ENCODE measurements at regions not wholly inside any gene's neighbourhood (a gene's known extent, or its start where the extent isn't known, plus 50 kb on each side); places are given as distances from the start of the nearest gene placed in this dataset.
A peak's percentile ranks its signal among the peaks of the same experiment; 100 is the strongest.

DNA sequence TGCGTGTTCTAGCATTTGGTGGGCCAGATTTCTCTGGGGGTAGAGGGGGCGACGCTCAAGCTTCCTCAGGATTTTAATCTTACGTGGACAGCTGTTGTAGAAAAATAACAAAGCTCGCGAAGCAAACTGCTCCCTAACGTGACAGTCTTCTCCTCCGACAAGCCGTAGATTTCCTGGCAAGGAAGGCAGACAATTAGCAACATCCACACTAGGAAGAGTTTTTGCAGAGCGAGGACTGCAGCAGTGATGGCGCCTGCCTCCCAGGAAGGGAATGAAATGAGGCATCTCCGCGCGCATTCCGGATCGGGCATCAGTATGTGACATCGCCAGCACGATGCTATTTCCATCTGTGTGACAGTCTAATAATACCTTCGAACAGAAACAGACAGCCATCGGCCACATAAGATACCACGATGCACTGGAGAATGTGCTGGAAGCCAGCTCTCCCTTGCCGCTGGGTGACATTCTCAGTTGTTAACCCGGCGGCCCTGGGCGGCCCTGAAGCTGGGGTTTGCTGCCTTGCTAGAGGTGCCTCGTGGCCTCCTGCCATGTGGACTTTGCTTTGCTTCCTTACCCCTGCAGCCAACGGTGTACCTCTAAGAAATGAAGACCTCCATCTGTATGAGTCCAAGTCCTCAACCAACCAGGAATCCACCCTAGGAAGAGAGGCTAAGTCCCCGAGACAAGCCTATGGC lies 101.8 kb upstream of the AGAP1 start:
- peak in 1 of 58 donors; percentile 9 for DNase-seq

DNA sequence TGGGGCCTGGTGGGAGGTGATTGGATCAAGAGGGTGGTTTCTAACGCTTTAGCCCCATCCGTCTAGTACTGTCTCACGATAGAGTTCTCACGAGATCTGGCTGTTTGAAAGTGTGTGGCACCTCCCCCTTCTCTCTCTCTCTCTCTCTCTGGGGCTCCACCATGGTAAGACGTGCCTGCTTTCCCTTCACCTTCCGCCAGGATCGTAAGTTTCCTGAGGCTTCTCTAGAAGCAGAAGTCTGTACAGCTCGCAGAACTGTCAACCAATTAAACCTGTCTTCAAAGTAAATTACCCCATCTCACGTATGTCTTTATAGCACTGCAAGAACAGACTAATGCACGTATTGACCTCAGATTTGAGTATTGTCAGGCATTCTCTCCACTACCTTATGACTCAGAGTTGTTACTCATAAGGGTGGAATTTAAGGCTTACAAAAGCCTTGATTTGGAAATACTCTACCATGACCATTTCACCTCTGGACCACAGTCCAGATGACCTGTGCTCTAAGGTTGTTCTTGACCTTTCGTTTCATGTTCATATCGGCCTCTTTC lies 99.5 kb upstream of the AGAP1 start:
- DNase-seq: no peak

DNA sequence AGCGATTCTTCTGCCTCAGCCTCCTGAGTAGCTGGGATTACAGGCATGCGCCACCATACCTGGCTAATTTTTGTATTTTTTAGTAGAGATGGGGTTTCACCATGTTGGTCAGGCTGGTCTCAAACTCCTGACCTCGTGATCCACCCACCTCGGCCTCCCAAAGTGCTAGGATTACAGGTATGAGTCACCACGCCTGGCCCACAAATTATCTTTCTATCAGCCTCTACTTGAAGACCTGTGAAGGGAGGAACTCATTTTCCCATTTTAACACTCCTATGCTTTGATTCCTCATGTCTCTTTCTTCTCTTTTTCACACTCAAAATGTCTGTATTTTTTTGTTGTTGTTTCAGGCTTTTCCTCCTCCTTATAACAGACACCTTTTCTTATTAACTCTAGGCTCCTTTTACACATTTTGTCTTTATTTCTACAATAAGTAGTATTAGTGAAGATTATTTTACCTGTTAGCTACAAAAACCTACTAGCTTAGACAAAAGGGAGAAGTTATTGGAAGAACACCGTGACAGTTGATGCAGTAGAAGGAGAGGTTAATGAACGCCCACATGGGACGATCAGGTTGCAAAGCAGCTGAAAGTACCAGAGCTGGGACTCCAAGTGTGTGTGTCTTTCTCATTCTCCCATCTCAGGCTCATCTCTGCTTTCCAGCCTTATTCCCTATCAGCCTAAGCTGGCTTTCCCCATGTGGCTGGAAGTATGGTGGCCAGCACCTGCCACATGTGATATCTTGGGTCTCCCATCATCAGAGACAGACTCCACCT lies 97.6 kb upstream of the AGAP1 start:
- no peak for DNase-seq

DNA sequence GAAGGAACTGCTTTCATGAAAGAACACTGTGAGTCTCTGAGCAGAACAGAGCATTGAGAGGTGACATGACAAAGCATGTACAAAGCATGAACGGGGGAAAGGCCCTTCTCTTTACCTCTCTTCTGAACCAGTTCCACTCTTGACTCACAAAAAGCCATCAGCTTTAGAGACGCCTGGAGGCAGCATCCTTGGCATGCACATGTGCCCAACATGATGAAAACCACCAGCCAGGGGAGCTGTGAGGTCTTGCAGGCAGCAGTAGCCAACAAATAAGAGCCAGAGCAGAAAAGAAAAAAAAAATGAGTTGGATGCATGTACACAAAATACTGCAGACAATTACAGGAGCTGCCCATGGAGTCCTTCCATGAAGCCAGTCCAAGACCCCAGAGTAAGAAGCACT lies 95.5 kb upstream of the AGAP1 start:
- no peak for DNase-seq

DNA sequence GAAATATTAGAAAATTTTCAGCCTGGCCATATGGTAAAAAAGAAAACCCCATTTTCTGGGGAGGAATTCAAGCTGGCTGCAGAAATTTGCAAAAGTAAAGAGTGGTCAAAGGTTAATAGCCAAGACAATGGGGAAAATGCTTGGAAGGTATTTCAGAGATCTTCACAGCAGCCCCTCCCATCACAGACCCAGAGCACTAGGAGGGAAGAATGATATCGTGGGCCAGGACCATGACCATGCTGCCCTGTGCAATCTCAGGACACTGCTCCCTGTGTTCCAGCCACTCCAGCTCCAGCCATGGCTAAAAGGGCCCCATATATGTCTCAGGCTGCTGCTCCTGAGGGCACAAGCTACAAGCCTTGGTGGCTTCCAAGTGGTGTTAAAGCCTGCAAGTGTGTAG lies 93.9 kb upstream of the AGAP1 start:
- DNase-seq: no peak

GRCh38 chr2:235402422-235402821 lies 91.4 kb upstream of the AGAP1 start:
- no peak for DNase-seq

DNA sequence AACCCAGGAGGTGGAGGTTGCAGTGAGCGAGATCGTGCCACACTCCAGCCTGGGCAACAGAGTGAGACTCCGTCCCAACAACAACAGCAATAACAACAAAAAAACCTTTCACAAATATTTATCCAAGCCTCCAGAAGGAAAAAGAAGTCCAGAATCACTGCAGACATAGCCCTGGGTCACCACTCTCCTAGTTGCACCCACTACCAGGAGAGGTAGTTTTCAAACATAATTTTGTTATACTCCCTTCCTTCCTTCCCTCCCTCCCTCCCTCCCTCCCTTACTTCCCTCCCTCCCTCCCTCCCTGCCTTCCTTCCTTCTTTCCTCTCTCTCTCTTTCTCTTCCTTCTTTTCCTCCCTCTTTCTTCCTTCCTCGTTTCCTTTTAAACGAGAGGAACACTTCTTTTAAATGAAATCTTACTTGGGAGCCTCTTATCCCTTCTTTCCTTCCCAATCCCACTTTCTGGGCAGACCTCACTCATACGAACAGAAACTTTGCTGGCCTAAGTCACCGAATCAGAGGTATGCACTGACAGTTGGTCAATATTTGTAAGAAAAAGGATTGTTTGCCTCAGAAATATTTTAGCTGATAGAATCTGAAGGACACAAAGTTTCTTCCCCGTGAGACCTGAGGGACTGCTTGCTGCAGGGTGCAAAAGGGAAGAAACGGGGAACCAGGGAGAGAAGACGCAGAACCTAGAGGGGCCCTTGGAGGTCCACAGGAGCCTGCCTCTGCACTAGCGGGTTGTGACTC lies 88.1 kb upstream of the AGAP1 start:
- DNase-seq: no peak

GRCh38 chr2:235406430-235406829 lies 87.4 kb upstream of the AGAP1 start:
- peak in 3 of 58 donors; percentile 3 to 15 (median 15) for DNase-seq

GRCh38 chr2:235411905-235412485 lies 81.8 kb upstream of the AGAP1 start:
- no peak for DNase-seq

GRCh38 chr2:235413064-235413463 lies 80.8 kb upstream of the AGAP1 start:
- no peak for DNase-seq

- peak in 1 of 58 donors; percentile 27 for DNase-seq
Measured at GRCh38 chr2:235414422-235414821, 79.4 kb upstream of the AGAP1 start.

- no peak for DNase-seq
Measured at GRCh38 chr2:235416858-235417499, 76.9 kb upstream of the AGAP1 start.

DNA sequence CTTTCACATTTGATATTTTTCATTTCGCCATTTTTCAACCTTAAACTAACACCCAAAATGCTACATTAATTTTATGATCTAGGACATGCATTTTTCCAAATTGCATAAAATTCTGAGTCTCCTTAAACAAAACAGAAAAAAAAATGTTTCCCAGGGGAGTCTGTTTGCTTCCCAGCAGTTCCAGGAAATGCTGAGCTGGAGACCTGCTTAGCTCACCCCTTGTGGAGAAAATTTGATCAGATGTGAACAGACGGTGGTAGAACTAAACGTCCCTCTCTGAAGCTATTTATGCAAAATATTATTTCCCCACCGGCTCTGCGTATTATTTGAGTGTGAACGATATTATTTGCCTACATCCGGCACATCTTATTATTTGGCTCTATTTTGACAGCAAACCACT lies 74.9 kb upstream of the AGAP1 start:
- no peak for DNase-seq

DNA sequence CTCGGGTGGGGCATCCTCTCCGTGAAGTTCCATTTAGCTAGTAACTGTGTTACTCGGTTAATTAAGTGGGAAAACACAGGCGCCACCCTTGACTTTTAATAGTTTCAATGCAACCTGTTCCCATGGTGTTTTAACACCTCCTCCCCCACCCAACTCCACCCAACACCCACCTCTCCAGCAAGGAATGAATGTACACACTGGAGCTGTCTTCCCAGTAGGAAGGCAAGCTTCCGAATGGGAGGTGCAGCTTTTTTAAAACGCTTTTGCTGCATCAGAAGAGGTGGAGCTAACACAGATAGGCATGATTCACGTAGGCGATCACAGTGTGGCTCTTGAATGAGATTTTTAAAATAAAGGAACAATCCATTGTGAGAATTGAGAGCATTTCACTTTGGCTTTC lies 73.8 kb upstream of the AGAP1 start:
- peak in 1 of 58 donors; percentile 30 for DNase-seq

DNA sequence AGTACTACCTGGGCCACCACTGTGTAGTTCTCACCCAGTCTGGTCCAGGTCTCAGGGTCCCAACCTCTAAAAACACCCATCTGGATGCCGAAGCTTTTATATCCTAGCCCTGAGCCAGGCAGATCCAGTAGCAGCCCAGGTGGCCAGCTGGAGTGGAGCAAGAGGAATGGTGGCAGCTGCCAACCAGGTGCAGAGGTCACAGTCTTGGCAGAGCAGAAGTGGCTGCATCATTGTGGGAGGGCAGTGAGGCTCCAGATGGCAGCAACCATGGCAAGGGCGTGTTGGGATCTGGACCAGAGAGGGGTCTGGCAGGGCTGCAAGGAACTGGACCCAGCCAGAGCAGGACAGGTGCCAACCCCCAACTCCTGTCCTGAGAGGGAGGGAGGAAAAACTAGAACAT lies 72.2 kb upstream of the AGAP1 start:
- DNase-seq: no peak

- DNase-seq: no peak
Measured at GRCh38 chr2:235430366-235431083, 63.3 kb upstream of the AGAP1 start.

- DNase-seq: peak in 13 of 58 donors; percentile 4 to 20 (median 11)
Measured at GRCh38 chr2:235432741-235433520, 60.9 kb upstream of the AGAP1 start.

DNA sequence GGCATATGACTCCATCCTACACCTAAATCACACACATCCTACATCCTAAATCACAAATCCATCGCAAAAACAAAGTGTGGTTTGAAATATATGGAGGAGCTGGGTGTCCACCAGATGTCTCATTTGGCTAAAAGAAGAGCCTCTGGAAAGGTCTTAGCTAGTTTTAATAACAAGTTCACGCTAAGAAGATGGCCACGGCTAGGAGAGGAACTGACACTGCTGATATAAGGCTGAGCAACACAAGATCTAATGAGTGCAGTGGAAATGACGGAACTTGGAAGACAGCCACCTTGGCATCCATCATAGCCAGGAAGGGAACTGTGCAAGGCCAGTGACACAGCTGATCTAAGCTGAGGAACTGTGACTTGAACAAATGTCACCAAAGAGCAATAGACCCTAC lies 60.0 kb upstream of the AGAP1 start:
- DNase-seq: peak in 43 of 58 donors; percentile 5 to 74 (median 35)

DNA sequence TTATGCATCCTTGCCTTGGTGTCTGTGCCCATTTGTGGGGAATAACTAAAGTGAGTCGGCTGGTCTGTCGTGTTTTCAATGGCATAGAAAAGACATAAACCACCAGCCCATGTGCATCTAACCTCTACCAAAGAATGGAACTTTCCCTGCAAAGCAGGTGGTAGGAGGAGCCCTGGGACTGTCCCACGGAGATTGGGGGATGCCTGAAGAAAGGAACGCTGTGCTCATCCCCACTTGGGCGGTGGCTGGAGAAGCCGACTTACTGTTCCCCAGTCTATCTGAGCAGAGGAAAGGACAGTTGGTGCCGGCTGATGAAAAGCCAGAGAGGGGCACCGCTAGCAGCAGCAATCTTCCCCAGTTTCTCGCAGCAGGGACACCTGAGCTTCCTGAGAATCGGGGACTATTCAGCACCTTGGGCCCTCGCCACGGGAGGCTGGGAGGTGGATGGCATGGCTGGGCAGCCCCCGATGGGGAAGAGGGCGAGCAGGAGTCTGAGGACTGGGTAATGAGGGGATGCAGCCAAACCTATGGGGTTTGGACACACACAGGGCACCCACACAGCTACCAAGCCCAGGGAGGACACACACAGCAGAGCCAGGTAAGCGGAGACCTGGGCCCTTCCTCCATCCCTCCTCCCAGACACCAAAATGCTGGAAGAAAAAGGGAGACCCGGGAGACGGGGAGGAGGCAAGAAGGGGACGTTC lies 53.7 kb upstream of the AGAP1 start:
- no peak for DNase-seq

All from anterior cingulate cortex (tissue), 58 donors.